HG03135 (cell line): ENCODE measurements at regions not wholly inside any gene's neighbourhood (a gene's known extent, or its start where the extent isn't known, plus 50 kb on each side); places are given as distances from the start of the nearest gene placed in this dataset.
"Not testable (repeated sequence)": the region's sequence is repeated elsewhere in the genome, so short reads cannot be mapped to it uniquely, and the experiment has no call there.

Experiments
- ATAC-seq: cut with Tn5 transposase; IDR thresholded peaks from one replicate; pipeline ENCODE4 v1.9.1; 2021; ENCODE audit warnings: mild to moderate bottlenecking, moderate library complexity; ENCODE audit not compliant: unreplicated experiment

- ATAC-seq = no peak
These were observed 298.3 kb downstream of the MEX3B start for GRCh38 chr15:81747482-81747881.

DNA sequence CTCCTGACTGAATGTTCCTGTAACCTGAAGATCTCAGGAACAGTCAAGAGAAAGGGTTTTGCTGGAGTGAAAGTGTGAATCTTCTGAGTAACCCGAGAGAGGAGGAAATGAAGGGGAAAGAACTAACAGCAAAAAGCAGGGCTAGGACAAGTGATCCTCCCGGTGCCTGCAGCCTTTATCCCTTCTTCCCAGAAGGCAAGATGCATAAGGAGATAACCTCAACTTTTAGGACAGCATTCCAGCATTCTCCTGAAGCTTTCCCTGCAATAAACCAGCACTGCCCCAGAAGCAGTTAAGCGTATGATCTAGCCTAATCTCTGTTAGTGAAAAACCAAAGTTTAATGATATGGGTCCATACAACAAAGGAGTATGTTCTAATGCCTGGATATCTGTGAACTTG, 298.8 kb downstream of the MEX3B start:
- ATAC-seq = no peak

- ATAC-seq = no peak
These were observed 301.5 kb downstream of the MEX3B start for GRCh38 chr15:81744364-81744763.

GRCh38 chr15:81740416-81740815, 305.4 kb downstream of the MEX3B start:
- no peak for ATAC-seq

DNA sequence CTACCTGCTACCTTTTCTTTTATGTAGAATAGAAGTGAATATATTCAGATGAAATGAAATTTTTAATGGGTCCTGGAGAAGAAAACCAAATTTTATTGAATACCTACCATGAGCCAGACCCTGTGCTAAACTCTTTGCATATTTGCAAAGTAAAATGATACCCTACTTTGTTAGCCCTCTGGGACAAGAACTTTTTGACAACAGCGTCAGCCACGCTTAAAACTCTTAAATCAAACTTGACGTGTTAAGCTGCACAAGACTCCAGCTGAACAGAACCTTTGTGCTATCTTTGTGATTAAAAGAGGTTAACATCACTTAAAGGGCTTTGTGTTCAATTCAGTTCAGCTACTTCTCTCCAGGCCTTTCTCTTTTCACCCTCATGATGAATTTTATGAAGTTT, 316.5 kb downstream of the MEX3B start:
- no peak for ATAC-seq

GRCh38 chr15:81728726-81729125, 317.1 kb downstream of the MEX3B start:
- no peak for ATAC-seq

- ATAC-seq = no peak
These were observed 320.2 kb downstream of the MEX3B start for GRCh38 chr15:81725590-81725989.

DNA sequence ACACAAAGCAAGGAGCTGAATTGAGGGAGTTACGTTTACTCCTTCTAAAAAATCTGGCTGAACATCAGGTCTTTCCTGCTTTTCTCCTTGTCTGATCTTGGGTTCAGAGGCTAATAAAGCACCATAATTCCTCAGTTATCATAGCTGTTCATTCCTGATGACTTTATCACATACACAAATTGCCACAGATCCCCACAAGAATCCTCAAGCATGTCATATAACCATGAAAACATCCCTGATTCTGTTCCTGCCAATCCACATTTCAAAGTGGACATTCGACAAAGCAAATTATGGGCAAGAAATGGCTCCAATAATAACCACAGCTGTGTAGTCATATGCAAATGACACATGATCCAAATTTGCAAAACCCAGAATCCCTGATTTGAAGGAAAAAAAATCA, 321.3 kb downstream of the MEX3B start:
- no peak for ATAC-seq

- no peak for ATAC-seq
These were observed 322.1 kb downstream of the MEX3B start for GRCh38 chr15:81723701-81724100.

DNA sequence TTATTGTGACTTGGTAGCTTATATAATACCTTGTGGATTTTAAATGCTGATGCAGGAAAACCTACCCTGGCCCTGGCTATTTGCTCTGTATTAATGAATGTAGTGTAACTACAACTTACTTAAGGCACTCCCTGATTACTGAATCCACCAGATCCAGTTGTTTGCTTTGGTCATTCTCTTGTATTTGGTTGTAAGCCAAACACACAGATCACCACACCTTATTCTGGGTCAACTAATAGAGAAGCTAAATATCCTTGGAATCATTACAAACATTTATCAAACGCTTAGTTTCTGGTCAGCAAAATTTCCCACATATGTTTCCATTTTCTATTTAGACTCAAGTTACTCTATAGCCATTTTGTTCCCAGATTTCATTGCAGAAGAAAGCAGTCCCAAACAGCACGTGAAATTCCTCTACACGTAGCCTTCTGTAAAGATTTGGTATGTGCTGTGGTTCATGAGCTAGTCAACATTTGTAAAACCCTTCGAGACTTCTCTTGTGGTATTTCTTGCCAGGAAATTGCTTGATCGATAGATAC, 322.6 kb downstream of the MEX3B start:
- no peak for ATAC-seq

GRCh38 chr15:81716468-81716867, 329.4 kb downstream of the MEX3B start:
- not testable (repeated sequence) for ATAC-seq

DNA sequence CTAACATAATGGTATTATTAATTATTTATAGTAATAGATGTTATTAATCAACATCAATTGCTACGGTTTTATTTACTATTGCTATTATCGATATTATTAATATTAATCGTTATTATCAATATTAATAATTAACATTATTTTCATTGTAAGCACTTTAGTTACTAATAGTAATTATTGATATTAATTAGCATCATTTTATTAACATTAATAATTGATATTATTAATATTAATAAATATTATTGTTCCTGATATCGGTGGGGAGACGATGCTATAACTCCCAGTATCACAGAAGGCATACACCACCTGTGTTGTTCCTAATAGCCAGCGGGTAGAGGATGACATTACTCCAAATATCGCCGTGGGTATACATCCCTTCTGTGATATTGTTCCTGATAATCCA, 335.5 kb downstream of the MEX3B start:
- ATAC-seq = no peak

DNA sequence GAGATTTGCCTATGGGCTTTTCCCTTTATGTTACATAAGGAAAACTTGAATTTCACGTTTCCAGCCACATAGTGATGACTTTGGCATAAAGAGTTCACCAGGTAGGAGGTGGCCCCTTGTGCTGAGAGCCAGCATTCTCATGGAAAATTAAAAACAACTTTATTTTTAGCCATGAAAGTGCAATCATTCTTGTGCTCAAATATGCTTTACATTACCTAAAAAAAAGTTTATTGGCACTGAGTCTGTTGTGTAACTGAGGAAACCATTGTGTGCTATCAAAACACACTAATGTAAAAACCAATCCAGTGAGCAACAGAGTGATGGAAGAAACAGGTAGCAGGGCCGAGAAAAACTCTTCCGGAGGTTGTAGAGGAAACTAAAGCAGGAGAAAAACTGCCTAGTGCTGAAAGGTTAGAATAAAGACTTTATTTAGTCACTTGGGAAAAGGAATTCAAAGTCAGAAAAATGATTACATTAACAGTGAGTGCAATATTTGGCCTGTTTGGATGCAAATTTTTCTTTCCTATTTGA, 332.9 kb upstream of the TMC3 start:
- ATAC-seq = not testable (repeated sequence)

GRCh38 chr15:81705727-81706126, 331.7 kb upstream of the TMC3 start:
- ATAC-seq = not testable (repeated sequence)

DNA sequence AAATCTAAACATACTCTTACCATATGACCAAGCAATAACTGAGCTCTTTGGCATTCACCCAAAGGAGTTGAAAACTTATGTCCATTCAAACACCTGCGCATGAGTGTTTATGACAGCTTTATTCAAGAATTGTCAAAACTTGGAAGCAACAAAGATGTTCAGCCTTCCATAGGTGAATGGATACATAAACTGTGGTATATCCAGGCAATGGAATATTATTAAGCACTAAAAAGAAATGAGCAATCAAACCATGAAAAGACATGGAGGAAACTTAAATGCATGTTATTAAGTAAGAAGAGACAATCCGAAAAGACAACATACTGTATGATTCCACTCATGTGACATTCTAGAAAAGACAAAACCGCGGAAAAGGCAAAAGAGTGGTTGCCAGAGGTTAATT, 312.0 kb upstream of the TMC3 start:
- ATAC-seq = no peak

GRCh38 chr15:81685237-81685636, 311.2 kb upstream of the TMC3 start:
- ATAC-seq = no peak

DNA sequence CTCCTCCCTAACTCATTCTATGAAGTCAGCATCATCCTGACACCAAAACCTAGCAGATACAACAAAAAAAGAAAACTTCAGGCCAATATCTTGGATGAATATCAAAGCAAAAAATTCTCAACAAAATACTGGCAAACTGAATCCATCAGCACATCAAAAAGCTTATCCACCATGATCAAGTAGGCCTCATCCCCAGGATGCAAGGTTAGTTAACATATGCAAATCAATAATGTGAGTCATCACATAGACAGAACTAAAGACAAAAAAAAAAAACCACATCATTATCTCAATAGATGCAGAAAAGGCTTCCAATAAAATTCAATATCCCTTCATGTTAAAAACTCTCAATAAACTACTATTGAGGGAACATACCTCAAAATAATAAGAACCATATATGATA, 306.8 kb upstream of the TMC3 start:
- no peak for ATAC-seq

GRCh38 chr15:81666839-81667238, 292.8 kb upstream of the TMC3 start:
- no peak for ATAC-seq

DNA sequence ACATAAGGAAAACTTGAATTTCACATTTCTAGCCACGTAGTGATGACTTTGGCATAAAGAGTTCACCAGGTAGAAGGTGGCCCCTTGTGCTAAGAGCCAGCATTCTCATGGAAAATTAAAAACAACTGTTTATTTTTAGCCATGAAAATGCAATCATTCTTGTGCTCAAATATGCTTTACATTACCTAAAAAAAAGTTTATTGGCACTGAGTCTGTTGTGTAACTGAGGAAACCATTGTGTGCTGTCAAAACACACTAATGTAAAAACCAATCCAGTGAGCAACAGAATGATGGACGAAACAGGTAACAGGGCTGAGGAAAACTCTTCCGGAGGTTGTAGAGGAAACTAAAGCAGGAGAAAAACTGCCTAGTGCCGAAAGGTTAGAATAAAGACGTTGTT, 287.0 kb upstream of the TMC3 start:
- ATAC-seq = no peak

DNA sequence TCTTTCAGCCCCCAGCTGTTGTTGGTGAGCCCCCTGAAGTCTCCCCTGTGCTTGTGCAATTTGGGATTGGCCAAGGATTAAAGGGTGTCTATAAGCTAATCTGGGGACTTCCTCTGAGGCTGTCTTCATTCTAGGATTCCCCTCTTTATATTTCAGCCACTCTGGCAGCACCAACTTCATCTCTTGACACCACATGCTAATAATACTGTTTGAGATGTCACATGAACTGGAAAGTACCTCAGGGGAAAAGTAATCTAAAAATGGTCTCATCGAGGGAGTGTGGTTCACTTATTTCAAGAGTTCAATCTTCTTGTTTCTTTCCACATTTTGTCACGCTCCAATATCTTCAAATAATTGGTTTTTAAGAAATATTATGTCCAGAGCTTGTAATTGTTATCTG, 279.2 kb upstream of the TMC3 start:
- ATAC-seq = no peak

DNA sequence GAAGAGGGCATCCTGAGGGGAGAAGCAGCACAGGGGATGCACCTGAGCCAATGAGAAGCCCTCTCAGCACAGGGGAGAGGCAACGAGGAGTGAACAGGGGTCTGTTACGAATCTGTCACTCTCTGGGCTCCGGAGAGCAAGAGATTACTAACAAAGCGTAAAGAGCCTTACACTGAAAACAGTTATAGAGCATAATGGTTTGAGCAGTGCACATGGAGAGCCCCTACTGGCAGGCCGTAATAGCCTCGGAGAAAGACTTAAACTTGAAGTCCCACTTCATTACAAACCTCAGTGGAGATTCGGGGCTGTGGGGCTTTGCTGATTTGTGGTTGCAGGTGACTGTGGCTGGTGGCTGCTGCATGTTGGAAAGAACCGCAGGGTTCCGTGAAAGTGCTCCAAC, 271.5 kb upstream of the TMC3 start:
- no peak for ATAC-seq

DNA sequence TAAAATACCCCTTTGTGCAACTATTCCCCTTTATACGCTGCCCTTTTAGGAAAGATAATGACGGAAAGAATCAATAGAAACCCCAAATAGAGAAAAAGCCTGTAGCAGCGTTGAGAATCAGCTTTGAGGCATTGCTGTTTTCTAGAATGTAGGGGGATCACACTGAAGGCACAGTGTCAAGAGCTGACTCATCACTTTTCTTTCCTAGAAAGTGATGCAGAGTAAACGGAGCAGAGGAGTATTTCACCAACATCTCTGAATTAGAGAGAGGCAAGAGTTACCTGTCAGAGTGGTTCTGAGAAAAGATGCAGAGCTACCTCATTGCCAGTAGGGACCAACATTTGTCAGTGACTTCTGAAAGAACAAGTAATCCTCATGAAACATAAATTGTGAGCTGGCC, 269.8 kb upstream of the TMC3 start:
- ATAC-seq = no peak

GRCh38 chr15:81642451-81642990, 268.5 kb upstream of the TMC3 start:
- ATAC-seq = no peak
